GM12865 (cell line): ENCODE measurements at regions not wholly inside any gene's neighbourhood (a gene's known extent, or its start where the extent isn't known, plus 50 kb on each side); places are given as distances from the start of the nearest gene placed in this dataset.

Source experiments
- DNase-seq: peaks from one replicate; pipeline ENCODE4 v3.0.0; 2010; ENCODE audit warnings: low read depth
- H3K4me3 ChIP-seq: 2 replicates; pipeline ENCODE4 v1.5.1; 2011; ENCODE audit warnings: mild to moderate bottlenecking, low read depth, low read length, control low read depth
- TF ChIP-seq, protein P1 (sequence below): IDR thresholded peaks from 2 replicates; pipeline ENCODE4 v1.5.1; 2011; ENCODE audit warnings: low read length, control low read depth, low read depth, inconsistent platforms; ENCODE audit not compliant: insufficient read depth; ENCODE audit errors: missing control alignments

- no peak overlapping the region for H3K4me3 ChIP-seq
- no peak for DNase-seq
- TF ChIP-seq, protein P1, sequence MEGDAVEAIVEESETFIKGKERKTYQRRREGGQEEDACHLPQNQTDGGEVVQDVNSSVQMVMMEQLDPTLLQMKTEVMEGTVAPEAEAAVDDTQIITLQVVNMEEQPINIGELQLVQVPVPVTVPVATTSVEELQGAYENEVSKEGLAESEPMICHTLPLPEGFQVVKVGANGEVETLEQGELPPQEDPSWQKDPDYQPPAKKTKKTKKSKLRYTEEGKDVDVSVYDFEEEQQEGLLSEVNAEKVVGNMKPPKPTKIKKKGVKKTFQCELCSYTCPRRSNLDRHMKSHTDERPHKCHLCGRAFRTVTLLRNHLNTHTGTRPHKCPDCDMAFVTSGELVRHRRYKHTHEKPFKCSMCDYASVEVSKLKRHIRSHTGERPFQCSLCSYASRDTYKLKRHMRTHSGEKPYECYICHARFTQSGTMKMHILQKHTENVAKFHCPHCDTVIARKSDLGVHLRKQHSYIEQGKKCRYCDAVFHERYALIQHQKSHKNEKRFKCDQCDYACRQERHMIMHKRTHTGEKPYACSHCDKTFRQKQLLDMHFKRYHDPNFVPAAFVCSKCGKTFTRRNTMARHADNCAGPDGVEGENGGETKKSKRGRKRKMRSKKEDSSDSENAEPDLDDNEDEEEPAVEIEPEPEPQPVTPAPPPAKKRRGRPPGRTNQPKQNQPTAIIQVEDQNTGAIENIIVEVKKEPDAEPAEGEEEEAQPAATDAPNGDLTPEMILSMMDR, result no peak
Observed at GRCh38 chr11:28571371-28571770, 463.2 kb downstream of the METTL15 start.

DNA sequence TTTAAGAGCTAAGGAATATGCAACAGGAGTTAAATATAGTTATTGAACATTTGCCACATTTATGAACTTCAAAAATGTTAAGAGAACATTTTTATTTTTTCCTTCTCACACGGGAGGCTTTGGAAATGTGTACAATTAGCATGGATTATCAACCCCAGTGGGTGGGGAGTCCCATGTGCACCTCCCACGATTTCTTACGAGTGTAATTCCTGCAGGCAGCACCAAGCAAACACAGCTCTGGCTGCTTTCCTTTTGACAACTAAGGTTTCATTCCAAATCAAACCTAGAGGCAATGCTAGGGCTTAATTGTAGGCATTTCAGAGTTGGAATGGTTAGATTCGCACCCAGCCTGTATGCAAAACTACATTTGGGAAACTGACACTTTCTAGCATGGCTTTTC lies 460.9 kb downstream of the METTL15 start:
- no peak overlapping the region for H3K4me3 ChIP-seq
- TF ChIP-seq, protein P1, result no peak
- DNase-seq, result no peak

DNA sequence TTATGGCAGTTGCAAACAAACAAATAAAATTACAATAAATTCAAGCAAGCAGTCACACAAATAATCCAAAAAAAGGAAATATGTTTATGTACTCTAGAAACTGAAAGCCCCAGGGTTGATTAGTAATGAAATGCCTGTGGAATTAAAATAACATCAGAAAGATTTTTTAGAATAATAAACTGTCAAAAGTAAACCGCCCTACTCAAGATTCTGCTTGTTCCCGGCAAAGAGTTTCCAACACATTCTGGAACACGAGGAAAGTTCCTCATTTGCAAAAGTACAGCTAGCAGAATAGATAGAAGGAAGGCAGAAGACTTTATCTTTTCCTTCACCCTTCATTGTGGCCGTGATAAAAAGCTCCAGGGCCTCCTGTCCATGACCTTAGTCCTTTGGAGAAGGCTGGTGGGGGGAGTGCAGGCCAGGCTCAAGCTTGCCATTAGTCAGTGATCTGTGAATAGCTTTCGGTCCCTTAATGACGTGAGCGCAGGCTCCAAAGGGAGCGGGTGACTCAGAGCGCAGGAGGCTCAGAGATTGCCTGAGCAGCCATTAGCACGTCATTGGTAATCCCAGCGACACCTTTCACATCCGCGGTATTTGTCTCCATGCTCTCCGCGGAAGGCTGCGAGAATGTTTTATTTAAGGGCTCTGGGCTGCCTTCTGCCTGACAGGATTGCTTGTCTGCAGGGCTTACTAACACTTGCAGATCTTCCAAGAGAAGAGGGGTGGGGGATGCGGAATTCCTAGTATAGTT lies 458.3 kb downstream of the METTL15 start:
- H3K4me3 ChIP-seq, result no peak overlapping the region
- no peak for DNase-seq

DNA sequence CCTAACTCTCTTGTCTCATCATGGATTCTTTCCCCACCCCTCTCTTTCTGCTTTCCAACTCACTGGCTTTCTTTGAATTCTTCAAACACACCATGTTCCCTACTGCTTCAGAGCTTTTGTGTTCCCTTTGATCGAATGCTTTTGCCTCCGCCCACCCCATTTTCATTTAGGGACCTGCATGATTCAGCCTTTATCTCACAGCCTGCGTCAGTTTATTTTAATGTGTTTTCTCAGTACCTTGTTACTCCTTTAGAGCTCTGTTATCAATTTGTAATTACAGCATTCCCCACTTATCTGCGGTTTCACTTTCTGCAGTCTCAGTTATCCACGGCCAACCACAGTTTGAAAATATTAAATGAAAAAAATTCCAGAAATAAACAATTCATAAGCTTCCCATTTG lies 451.3 kb downstream of the METTL15 start:
- H3K4me3 ChIP-seq, result no peak overlapping the region
- DNase-seq, result no peak
- TF ChIP-seq, protein P1, result no peak

More for the DNA sequence above, 458.3 kb downstream of the METTL15 start:
- TF ChIP-seq, protein P1, result no peak

GRCh38 chr11:28547321-28547741 lies 439.1 kb downstream of the METTL15 start:
- DNase-seq, result no peak
- no peak overlapping the region for H3K4me3 ChIP-seq
- TF ChIP-seq, protein P1, result no peak

DNA sequence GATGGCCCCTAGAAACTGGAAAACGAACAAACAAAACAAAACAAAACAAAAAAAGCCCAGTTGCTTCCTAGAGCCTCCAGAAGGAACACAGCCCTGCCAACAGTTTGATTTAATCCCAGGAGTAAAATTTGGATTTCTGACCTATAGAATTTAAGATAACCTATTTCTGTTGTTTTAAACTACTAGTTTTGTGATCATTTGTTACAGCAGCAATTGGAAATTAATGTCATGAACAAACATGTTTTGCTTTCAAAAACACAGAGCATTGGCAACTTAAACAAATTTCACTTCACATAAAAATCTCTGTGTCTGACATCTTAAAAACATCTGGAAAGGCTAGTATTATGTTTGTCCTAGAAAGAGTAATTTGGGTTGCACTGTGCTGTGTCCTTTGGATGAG lies 437.3 kb downstream of the METTL15 start:
- H3K4me3 ChIP-seq, result no peak overlapping the region
- TF ChIP-seq, protein P1, result no peak
- no peak for DNase-seq

- TF ChIP-seq, protein P1, result no peak
- DNase-seq, result no peak
Observed at GRCh38 chr11:28542561-28542960, 434.4 kb downstream of the METTL15 start.

More at GRCh38 chr11:28542561-28542960, 434.4 kb downstream of the METTL15 start:
- no peak overlapping the region for H3K4me3 ChIP-seq
